ENCODE measurements at regions not wholly inside any gene's neighbourhood (a gene's known extent, or its start where the extent isn't known, plus 50 kb on each side); places are given as distances from the start of the nearest gene placed in this dataset.

DNA sequence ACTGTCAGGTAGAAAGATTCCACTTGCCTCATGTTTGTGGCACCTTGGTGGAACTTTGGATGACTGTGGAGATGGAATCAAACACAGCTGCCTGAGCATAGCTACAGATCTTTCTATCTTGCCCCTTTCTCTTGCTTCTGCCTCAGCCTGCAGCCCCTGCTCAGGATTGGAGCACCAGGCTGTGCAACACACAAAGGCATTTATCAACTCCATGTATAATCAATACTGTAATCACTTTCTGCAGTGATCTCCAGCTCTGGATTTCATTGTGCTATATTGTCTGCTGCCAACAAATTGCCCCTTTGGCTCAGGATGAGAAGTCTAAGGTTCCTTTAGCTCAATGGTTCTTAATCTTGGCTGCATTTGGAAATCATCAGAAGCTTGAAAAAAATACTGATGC lies 86.3 kb upstream of the PRPS1 start:
- no peak overlapping the region for H3K4me3 ChIP-seq (ENCODE audit: low read length)
- DNase-seq (ENCODE audit: low read depth), result no peak
- TF ChIP-seq CTCF (IDR thresholded peaks at IDR 0.05; ENCODE audit: insufficient read depth, low read depth, low read length, missing control alignments), result no peak

GRCh38 chrX:107542500-107542899 lies 85.8 kb upstream of the PRPS1 start:
- TF ChIP-seq CTCF (IDR thresholded peaks at IDR 0.05; ENCODE audit: insufficient read depth, low read depth, low read length, missing control alignments), result peak; percentile 25
- peak; percentile 18 for DNase-seq (ENCODE audit: low read depth)
- H3K4me3 ChIP-seq (ENCODE audit: low read length), result no peak overlapping the region

DNA sequence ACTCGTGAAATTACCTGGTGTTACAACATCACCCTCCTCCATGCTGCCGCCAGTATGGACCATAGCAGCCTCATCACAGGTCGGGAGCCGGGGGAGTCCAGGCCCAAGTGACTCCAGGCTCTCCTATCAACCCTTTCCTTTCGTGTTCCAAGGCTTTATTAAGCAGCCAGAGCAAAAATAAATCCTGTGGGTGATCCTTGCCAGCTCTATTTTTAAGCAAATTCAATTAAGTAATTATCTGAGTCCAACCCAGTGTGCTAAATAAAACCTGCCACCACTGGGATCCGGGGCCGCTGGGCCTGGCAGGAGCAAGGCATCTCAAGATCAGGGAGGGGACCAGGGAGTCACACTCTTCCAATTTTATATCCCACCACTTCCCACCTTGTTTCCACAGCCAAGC lies 80.7 kb upstream of the PRPS1 start:
- no peak overlapping the region for H3K4me3 ChIP-seq (ENCODE audit: low read length)
- no peak for TF ChIP-seq CTCF (IDR thresholded peaks at IDR 0.05; ENCODE audit: insufficient read depth, low read depth, low read length, missing control alignments)
- DNase-seq (ENCODE audit: low read depth), result no peak

GRCh38 chrX:107548775-107549174 lies 79.5 kb upstream of the PRPS1 start:
- H3K4me3 ChIP-seq (ENCODE audit: low read length), result no peak overlapping the region
- no peak for TF ChIP-seq CTCF (IDR thresholded peaks at IDR 0.05; ENCODE audit: insufficient read depth, low read depth, low read length, missing control alignments)
- DNase-seq (ENCODE audit: low read depth), result no peak

GRCh38 chrX:107549504-107549903 lies 78.8 kb upstream of the PRPS1 start:
- DNase-seq (ENCODE audit: low read depth), result no peak

DNA sequence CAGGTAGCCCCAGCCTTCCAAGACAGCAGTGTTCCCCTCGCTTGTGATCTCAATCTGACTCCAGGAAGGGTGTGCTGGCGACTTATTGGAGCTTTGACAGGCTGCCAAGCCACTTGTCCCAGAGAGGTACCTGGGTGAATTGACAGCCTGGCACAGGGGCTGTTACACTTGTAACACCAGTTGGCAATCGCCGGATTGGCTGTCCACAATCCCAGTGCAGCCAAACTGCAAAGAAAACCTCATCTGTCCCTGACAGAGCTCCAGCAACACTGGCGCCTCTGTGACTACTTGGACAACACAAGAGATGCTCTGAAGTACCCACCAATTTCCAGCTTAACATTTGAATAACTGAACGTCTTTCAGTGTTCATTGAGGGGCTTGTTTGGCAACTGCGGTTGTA lies 76.8 kb upstream of the PRPS1 start:
- no peak for DNase-seq (ENCODE audit: low read depth)
- no peak overlapping the region for H3K4me3 ChIP-seq (ENCODE audit: low read length)
- TF ChIP-seq CTCF (IDR thresholded peaks at IDR 0.05; ENCODE audit: insufficient read depth, low read depth, low read length, missing control alignments), result no peak

More at GRCh38 chrX:107549504-107549903, 78.8 kb upstream of the PRPS1 start:
- H3K4me3 ChIP-seq (ENCODE audit: low read length), result no peak overlapping the region
- TF ChIP-seq CTCF (IDR thresholded peaks at IDR 0.05; ENCODE audit: insufficient read depth, low read depth, low read length, missing control alignments), result no peak

GRCh38 chrX:107552930-107553329 lies 75.4 kb upstream of the PRPS1 start:
- no peak for DNase-seq (ENCODE audit: low read depth)
- no peak for TF ChIP-seq CTCF (IDR thresholded peaks at IDR 0.05; ENCODE audit: insufficient read depth, low read depth, low read length, missing control alignments)

More at GRCh38 chrX:107552930-107553329, 75.4 kb upstream of the PRPS1 start:
- H3K4me3 ChIP-seq (ENCODE audit: low read length), result no peak overlapping the region

All from epithelial cell of esophagus (primary cell).